Natural killer cell (primary cell): ENCODE measurements at regions not wholly inside any gene's neighbourhood (a gene's known extent, or its start where the extent isn't known, plus 50 kb on each side); places are given as distances from the start of the nearest gene placed in this dataset.

Experiments
- ATAC-seq, 3 donors: fragments of 150-1000 bp in 2 of 3; fragments of 200-7000 bp in 1 of 3; cut with Tn5 transposase; 1 replicate in 1 of 3; 2 replicates in 2 of 3; pipeline ENCODE4 v1.10.0; 2021; ENCODE audit warnings: mild to moderate bottlenecking in 2 of 3, moderate library complexity in 2 of 3
- DNase-seq, 2 donors: peaks; one replicate each; pipeline versions ENCODE4 v3.0.0 to v3.0.0-alpha.2; 2013 to 2021; ENCODE audit warnings: mixed read lengths in 1 of 2
- H3K27ac ChIP-seq: one replicate; pipeline ENCODE4 v1.5.1; 2013; ENCODE audit warnings: mild to moderate bottlenecking, low read length
- H3K27me3 ChIP-seq: one replicate; pipeline ENCODE4 v1.6.1; 2013; ENCODE audit warnings: low read length; ENCODE audit not compliant: control insufficient read depth, insufficient read depth
- H3K36me3 ChIP-seq: one replicate; pipeline ENCODE4 v1.6.1; 2013; ENCODE audit warnings: low read length; ENCODE audit not compliant: control insufficient read depth, insufficient read depth
- H3K4me1 ChIP-seq: one replicate; pipeline ENCODE4 v1.6.1; 2013; ENCODE audit warnings: low read length; ENCODE audit not compliant: control insufficient read depth, insufficient read depth
- H3K4me3 ChIP-seq: one replicate; pipeline ENCODE4 v1.5.1; 2013; ENCODE audit warnings: low read length
- H3K9me3 ChIP-seq: one replicate; pipeline ENCODE4 v1.6.1; 2013; ENCODE audit warnings: low read length; ENCODE audit not compliant: control insufficient read depth, insufficient read depth
- H3K27ac Mint-ChIP-seq, 2 donors: one replicate each; pipeline ENCODE4 v1.8.0; 2022; ENCODE audit warnings: mild to moderate bottlenecking in 2 of 2, mixed read lengths in 2 of 2, moderate library complexity in 1 of 2
- H3K27me3 Mint-ChIP-seq, 2 donors: one replicate each; pipeline ENCODE4 v1.8.0; 2022; ENCODE audit warnings: low read depth in 2 of 2, mixed read lengths in 2 of 2
- H3K36me3 Mint-ChIP-seq: one replicate; pipeline ENCODE4 v1.8.0; 2022; ENCODE audit warnings: mixed read lengths
- H3K4me1 Mint-ChIP-seq, 2 donors: one replicate each; pipeline ENCODE4 v1.8.0; 2022; ENCODE audit warnings: mixed read lengths in 2 of 2
- H3K4me3 Mint-ChIP-seq: one replicate; pipeline ENCODE4 v1.8.0; 2022; ENCODE audit warnings: mild to moderate bottlenecking, moderate library complexity, mixed read lengths
- H3K9me3 Mint-ChIP-seq, 2 donors: one replicate each; pipeline ENCODE4 v1.8.0; 2022; ENCODE audit warnings: mixed read lengths in 2 of 2
- WGBS: methylation state at CpG from one replicate; pipeline ENCODE4 v1.1.7; 2013; ENCODE audit warnings: missing lambda C conversion rate; ENCODE audit not compliant: insufficient coverage; 5-methylcytosine and 5-hydroxymethylcytosine counted together
- intact Hi-C: fragments of 100-400 bp; cut with micrococcal nuclease; formaldehyde crosslinking; loops from one replicate; pipeline ENCODE4 v1.14.2; 2022
- TF ChIP-seq, protein P1 (sequence below): fragments of 200-600 bp; IDR thresholded peaks from one replicate; pipeline ENCODE4 v1.8.0; 2022; ENCODE audit warnings: antibody characterized with exemption

DNA sequence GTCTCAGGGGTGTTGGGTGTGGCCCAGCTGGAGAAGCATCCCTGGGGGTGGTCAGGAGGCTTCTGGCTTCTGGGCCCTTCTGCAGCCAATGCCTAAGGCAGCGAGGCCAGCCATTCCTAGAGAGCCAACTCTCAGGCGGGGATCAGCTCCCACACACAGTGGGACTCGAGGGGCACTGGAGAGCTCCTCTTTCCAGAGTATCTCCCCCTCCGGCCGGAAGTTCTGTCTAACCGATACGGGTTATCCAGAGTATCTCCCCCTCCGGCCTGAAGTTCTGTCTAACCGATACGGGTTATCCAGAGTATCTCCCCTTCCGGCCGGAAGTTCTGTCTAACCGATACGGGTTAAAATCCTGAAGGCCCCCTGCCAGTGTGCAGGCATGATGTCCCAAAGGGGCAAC, 71.2 kb upstream of the B3GAT1 start:
- H3K36me3 Mint-ChIP-seq: no peaks in the 10 kb centered on the region
- 89% methylated on average over 14 of the region's 14 CpGs for WGBS
- Histone ChIP-seq H3K27me3 (no peaks in the 10 kb centered on the region), H3K4me1 (no peaks in the 10 kb centered on the region), H3K4me3 (no peak overlapping the region), H3K36me3 (no peaks in the 10 kb centered on the region), H3K9me3 (no peaks in the 10 kb centered on the region), H3K27ac (no peak overlapping the region)
- H3K9me3 Mint-ChIP-seq: no peaks in the 10 kb centered on the region
- TF ChIP-seq, protein P1, sequence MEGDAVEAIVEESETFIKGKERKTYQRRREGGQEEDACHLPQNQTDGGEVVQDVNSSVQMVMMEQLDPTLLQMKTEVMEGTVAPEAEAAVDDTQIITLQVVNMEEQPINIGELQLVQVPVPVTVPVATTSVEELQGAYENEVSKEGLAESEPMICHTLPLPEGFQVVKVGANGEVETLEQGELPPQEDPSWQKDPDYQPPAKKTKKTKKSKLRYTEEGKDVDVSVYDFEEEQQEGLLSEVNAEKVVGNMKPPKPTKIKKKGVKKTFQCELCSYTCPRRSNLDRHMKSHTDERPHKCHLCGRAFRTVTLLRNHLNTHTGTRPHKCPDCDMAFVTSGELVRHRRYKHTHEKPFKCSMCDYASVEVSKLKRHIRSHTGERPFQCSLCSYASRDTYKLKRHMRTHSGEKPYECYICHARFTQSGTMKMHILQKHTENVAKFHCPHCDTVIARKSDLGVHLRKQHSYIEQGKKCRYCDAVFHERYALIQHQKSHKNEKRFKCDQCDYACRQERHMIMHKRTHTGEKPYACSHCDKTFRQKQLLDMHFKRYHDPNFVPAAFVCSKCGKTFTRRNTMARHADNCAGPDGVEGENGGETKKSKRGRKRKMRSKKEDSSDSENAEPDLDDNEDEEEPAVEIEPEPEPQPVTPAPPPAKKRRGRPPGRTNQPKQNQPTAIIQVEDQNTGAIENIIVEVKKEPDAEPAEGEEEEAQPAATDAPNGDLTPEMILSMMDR: no peak
- H3K4me3 Mint-ChIP-seq: no peak overlapping the region
- no peak for DNase-seq
- ATAC-seq: no peak
- no peak overlapping the region for H3K27ac Mint-ChIP-seq
- peaks cover 0 to 6% of the 10 kb centered on the region in 2 donors for H3K27me3 Mint-ChIP-seq
- intact Hi-C loops: no loop called here
- peaks cover 0 to 2% of the 10 kb centered on the region in 2 donors for H3K4me1 Mint-ChIP-seq

DNA sequence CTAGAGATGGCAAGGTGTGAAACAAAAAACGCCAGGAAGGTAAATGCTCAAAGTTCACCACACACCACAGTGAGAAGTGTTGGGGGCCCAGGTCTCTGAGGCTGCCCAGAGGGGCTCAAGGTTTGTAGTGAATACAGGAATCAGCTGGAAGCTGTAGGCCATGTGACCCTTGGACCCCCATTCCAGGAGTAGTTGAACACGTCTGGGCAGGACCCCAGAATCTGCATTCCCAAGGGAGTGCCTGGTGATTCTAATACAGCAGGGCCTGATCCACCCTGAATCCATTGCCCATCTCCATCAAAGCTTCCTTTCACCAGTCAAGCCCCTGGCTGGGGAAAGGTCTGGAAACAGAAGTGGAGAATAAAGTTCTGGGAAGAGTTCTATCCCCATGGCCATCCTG, 70.8 kb upstream of the B3GAT1 start:
- no peak overlapping the region for H3K27ac ChIP-seq
- no peak for DNase-seq
- no peaks in the 10 kb centered on the region for H3K9me3 ChIP-seq
- H3K36me3 ChIP-seq: no peaks in the 10 kb centered on the region
- no peaks in the 10 kb centered on the region for H3K36me3 Mint-ChIP-seq
- WGBS: 81% methylated on average over 2 of the region's 2 CpGs
- no peaks in the 10 kb centered on the region for H3K4me1 ChIP-seq
- intact Hi-C loops: no loop called here
- H3K9me3 Mint-ChIP-seq: no peaks in the 10 kb centered on the region
- TF ChIP-seq, protein P1: no peak
- no peak overlapping the region for H3K4me3 ChIP-seq
- H3K4me1 Mint-ChIP-seq: no peaks in the 10 kb centered on the region
- no peaks in the 10 kb centered on the region for H3K27me3 ChIP-seq
- ATAC-seq: no peak
- no peak overlapping the region for H3K4me3 Mint-ChIP-seq
- peaks cover 0 to 6% of the 10 kb centered on the region in 2 donors for H3K27me3 Mint-ChIP-seq
- no peak overlapping the region for H3K27ac Mint-ChIP-seq

DNA sequence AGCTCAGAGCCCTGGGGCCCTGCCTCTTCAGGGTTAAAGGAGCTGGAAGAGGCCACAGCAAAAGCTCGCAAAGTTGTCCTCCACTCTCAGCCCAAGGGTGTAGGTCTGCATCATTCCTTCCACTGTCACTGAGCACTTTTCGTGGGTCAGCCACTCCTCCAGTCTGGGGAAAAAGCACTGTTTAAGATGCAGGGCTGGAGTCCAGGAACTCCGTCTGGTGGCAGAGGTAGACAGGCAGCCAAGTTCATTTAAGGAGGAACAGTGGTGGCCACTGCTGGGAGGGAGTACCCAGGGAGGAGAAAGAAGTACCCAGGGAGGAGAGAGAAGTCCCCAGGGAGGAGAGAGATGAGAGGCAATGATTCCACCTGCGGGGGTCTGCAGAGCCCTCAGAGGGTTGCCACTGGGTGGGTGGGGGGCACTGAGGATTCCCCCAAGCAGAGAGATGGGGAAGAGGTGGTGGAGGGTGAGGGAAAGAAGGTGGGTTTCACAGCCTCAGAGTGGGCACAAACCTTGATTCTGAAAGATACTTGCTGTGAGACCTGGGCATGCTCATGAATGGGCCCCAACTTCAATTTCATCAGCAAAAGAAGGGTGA, 70.0 kb upstream of the B3GAT1 start:
- no peaks in the 10 kb centered on the region for H3K36me3 Mint-ChIP-seq
- no peaks in the 10 kb centered on the region for H3K4me1 Mint-ChIP-seq
- H3K27ac Mint-ChIP-seq: no peak overlapping the region
- ATAC-seq: no peak
- no peak for DNase-seq
- Histone ChIP-seq H3K4me1 (no peaks in the 10 kb centered on the region), H3K36me3 (no peaks in the 10 kb centered on the region), H3K27ac (no peak overlapping the region), H3K27me3 (no peaks in the 10 kb centered on the region), H3K9me3 (no peaks in the 10 kb centered on the region), H3K4me3 (no peak overlapping the region)
- no peak overlapping the region for H3K4me3 Mint-ChIP-seq
- TF ChIP-seq, protein P1: no peak
- intact Hi-C loops: no loop called here
- H3K27me3 Mint-ChIP-seq: peaks cover 0 to 14% of the 10 kb centered on the region in 2 donors
- 68% methylated on average over 4 of the region's 4 CpGs for WGBS
- no peaks in the 10 kb centered on the region for H3K9me3 Mint-ChIP-seq

DNA sequence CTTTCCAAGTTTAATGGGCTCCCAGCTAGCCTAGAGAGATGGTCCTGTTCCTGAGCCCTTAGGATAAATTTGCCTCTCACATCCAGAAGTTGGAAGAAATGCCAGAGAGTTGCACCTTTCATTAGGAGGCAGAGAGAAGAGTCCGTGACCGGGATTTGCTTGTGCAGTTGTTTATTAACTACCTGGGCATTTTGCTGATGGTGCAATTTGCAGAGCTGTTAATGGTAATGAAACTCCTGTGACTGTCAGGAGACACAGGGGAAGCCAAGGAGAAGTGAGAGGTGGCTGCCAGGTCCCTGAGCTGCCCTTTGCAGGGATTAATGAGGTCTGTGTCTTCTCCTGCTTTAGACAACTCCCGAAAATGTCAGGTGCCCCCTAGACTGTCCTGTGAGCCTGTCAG, 69.1 kb upstream of the B3GAT1 start:
- WGBS: 82% methylated on average over 3 of the region's 3 CpGs
- Histone ChIP-seq H3K9me3 (no peaks in the 10 kb centered on the region), H3K4me3 (no peak overlapping the region), H3K27ac (no peak overlapping the region), H3K27me3 (no peaks in the 10 kb centered on the region), H3K36me3 (no peaks in the 10 kb centered on the region), H3K4me1 (no peaks in the 10 kb centered on the region)
- ATAC-seq (no peak), DNase-seq (no peak)
- H3K36me3 Mint-ChIP-seq: no peaks in the 10 kb centered on the region
- H3K27ac Mint-ChIP-seq: no peak overlapping the region
- TF ChIP-seq, protein P1: no peak
- H3K4me1 Mint-ChIP-seq: peaks cover 0 to 6% of the 10 kb centered on the region in 2 donors
- intact Hi-C loops: no loop called here
- peaks cover 8 to 23% of the 10 kb centered on the region in 2 donors for H3K27me3 Mint-ChIP-seq
- H3K4me3 Mint-ChIP-seq: no peak overlapping the region
- no peaks in the 10 kb centered on the region for H3K9me3 Mint-ChIP-seq
